ENCODE measurements at regions not wholly inside any gene's neighbourhood (a gene's known extent, or its start where the extent isn't known, plus 50 kb on each side); places are given as distances from the start of the nearest gene placed in this dataset.
"Not testable (repeated sequence)": the region's sequence is repeated elsewhere in the genome, so short reads cannot be mapped to it uniquely, and the experiment has no call there.

GRCh38 chr9:119873877-119874276 lies 504.6 kb upstream of the BRINP1 start:
- Histone ChIP-seq H3K36me3 (no peaks in the 10 kb centered on the region), H3K27me3 (no peaks in the 10 kb centered on the region), H3K4me3 (no peak overlapping the region), H3K4me1 (ENCODE audit: low read depth) (no peaks in the 10 kb centered on the region), H3K9me3 (ENCODE audit: low read depth) (no peaks in the 10 kb centered on the region), H3K27ac (no peak overlapping the region)
- DNase-seq (ENCODE audit: low read depth in 1 of 2, low spot score in 1 of 2), result no peak
- TF ChIP-seq, protein P1, sequence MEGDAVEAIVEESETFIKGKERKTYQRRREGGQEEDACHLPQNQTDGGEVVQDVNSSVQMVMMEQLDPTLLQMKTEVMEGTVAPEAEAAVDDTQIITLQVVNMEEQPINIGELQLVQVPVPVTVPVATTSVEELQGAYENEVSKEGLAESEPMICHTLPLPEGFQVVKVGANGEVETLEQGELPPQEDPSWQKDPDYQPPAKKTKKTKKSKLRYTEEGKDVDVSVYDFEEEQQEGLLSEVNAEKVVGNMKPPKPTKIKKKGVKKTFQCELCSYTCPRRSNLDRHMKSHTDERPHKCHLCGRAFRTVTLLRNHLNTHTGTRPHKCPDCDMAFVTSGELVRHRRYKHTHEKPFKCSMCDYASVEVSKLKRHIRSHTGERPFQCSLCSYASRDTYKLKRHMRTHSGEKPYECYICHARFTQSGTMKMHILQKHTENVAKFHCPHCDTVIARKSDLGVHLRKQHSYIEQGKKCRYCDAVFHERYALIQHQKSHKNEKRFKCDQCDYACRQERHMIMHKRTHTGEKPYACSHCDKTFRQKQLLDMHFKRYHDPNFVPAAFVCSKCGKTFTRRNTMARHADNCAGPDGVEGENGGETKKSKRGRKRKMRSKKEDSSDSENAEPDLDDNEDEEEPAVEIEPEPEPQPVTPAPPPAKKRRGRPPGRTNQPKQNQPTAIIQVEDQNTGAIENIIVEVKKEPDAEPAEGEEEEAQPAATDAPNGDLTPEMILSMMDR (IDR thresholded peaks at IDR 0.05; ENCODE audit: low read depth, low read length), result no peak

- not testable (repeated sequence) for H3K9me3 ChIP-seq (ENCODE audit: low read depth); H3K4me3 ChIP-seq; H3K27me3 ChIP-seq; H3K36me3 ChIP-seq; DNase-seq (ENCODE audit: low read depth in 1 of 2, low spot score in 1 of 2); H3K4me1 ChIP-seq (ENCODE audit: low read depth); H3K27ac ChIP-seq
These were observed 501.0 kb upstream of the BRINP1 start for GRCh38 chr9:119870251-119870650.

DNA sequence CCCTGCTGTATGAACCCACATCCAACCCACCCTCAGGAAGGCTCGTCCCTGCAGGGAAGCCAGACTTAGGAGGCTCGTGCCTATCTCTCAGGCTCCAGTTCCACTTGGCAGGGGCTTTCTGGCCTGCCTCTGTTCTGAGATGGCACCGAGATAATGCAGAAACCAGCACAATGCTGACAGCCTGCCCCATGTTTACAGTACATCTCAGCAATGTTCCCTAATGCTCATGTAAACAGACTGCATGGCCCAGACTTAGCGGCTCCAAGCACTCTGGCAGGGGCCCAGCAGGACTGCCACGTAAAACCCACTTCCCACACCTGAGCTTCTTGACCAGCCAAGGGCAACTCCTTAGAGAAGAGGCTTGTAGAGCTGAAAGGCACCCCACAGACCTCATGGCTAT lies 499.5 kb upstream of the BRINP1 start:
- no peak for DNase-seq (ENCODE audit: low read depth in 1 of 2, low spot score in 1 of 2)
- H3K4me1 ChIP-seq (ENCODE audit: low read depth), result no peaks in the 10 kb centered on the region

GRCh38 chr9:119861842-119862241 lies 492.6 kb upstream of the BRINP1 start:
- Histone ChIP-seq H3K4me3 (no peak overlapping the region), H3K27ac (no peak overlapping the region), H3K4me1 (ENCODE audit: low read depth) (no peaks in the 10 kb centered on the region), H3K27me3 (no peaks in the 10 kb centered on the region), H3K36me3 (no peaks in the 10 kb centered on the region), H3K9me3 (ENCODE audit: low read depth) (no peaks in the 10 kb centered on the region)
- TF ChIP-seq, protein P1 (IDR thresholded peaks at IDR 0.05; ENCODE audit: low read depth, low read length), result no peak
- no peak for DNase-seq (ENCODE audit: low read depth in 1 of 2, low spot score in 1 of 2)

More for the DNA sequence above, 499.5 kb upstream of the BRINP1 start:
- Histone ChIP-seq H3K36me3 (no peaks in the 10 kb centered on the region), H3K9me3 (ENCODE audit: low read depth) (no peaks in the 10 kb centered on the region), H3K27me3 (no peaks in the 10 kb centered on the region), H3K4me3 (no peak overlapping the region), H3K27ac (no peak overlapping the region)
- TF ChIP-seq, protein P1 (IDR thresholded peaks at IDR 0.05; ENCODE audit: low read depth, low read length), result no peak

- TF ChIP-seq, protein P1 (IDR thresholded peaks at IDR 0.05; ENCODE audit: low read depth, low read length), result no peak
- H3K4me1 ChIP-seq (ENCODE audit: low read depth), result no peaks in the 10 kb centered on the region
- no peaks in the 10 kb centered on the region for H3K9me3 ChIP-seq (ENCODE audit: low read depth)
- no peaks in the 10 kb centered on the region for H3K36me3 ChIP-seq
- DNase-seq (ENCODE audit: low read depth in 1 of 2, low spot score in 1 of 2), result no peak
- no peak overlapping the region for H3K27ac ChIP-seq
- no peak overlapping the region for H3K4me3 ChIP-seq
- H3K27me3 ChIP-seq, result no peaks in the 10 kb centered on the region
These were observed 489.9 kb upstream of the BRINP1 start for GRCh38 chr9:119859128-119859527.

DNA sequence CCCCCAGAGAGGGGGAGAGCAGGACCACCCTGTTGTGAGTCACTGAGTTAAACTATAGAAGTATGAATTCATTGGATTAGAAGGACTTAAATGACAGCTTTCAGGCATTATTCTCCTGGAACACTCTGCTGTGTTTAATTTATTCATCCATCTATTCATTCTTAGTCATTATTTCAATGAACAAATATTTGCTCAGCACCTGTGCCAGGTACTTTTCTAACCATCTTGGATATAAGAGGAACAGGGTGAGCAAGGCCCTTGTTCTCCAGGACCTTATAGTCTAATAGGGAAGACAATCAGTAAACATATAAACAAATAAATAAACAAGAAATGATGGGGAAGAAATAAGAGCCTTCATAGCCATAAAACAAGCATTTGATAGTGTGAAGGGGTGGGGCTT lies 483.9 kb upstream of the BRINP1 start:
- no peak for DNase-seq (ENCODE audit: low read depth in 1 of 2, low spot score in 1 of 2)
- Histone ChIP-seq H3K36me3 (no peaks in the 10 kb centered on the region), H3K4me3 (no peak overlapping the region), H3K4me1 (ENCODE audit: low read depth) (no peaks in the 10 kb centered on the region), H3K9me3 (ENCODE audit: low read depth) (no peaks in the 10 kb centered on the region), H3K27me3 (no peaks in the 10 kb centered on the region), H3K27ac (no peak overlapping the region)
- TF ChIP-seq, protein P1 (IDR thresholded peaks at IDR 0.05; ENCODE audit: low read depth, low read length), result no peak

Data from cardiac muscle cell (in vitro differentiated cells and primary cell).